ENCODE measurements at regions not wholly inside any gene's neighbourhood (a gene's known extent, or its start where the extent isn't known, plus 50 kb on each side); places are given as distances from the start of the nearest gene placed in this dataset.

DNA sequence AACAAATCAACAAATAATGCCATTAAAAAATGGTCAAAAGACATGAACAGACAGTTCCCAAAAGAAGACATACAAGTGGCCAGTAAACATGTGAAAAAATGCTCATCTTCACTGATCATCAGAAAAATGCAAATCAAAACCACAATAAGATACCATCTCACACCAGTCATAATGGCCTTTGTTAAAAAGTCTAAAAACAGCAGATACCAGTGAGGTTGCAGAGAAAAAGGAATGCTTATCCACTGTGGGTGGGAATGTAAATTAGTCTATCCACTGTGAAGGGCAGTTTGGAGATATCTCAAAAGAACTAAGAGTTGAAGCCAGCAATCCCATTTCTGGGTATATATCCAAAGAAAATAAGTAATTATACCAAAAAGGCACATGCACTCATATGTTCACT, 668.1 kb upstream of the CPEB2 start:
- H3K4me1 ChIP-seq (replicated peaks), result no peaks in the 10 kb centered on the region
- H3K9me3 ChIP-seq, result no peaks in the 10 kb centered on the region
- H3K4me3 ChIP-seq, result no peak overlapping the region
- no peak for TF ChIP-seq POLR2AphosphoS5 (IDR thresholded peaks at IDR 0.05)
- no peak for TF ChIP-seq POLR2A (IDR thresholded peaks at IDR 0.05)
- no peak for TF ChIP-seq CTCF (IDR thresholded peaks at IDR 0.05)
- intact Hi-C loops (cut with DNase I), result no loop called here
- no peaks in the 10 kb centered on the region for H3K36me3 ChIP-seq
- no peaks in the 10 kb centered on the region for H3K27me3 ChIP-seq (replicated peaks; ENCODE audit: insufficient read depth)
- H3K27ac ChIP-seq, result no peak overlapping the region
- no peak for DNase-seq (ENCODE audit: low spot score)

DNA sequence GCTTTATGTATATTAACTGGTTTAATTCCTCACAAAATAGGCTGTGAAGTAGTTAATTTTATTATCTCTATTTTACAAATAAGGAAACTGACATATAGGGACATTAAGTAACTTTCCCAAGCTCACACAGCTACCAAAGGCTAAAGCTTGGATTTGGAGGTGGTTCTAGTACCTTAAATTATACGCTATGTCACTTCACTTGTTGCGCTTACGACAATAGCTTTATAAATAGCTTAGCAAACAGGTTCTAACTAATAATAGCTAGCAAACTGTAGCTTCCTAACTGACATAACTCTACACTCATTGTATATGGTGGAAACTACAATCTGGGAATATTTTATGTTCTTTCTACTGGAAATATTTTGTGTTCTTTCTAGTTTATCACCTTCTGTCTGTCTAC, 666.4 kb upstream of the CPEB2 start:
- no peak for TF ChIP-seq POLR2A (IDR thresholded peaks at IDR 0.05)
- TF ChIP-seq CTCF (IDR thresholded peaks at IDR 0.05), result no peak
- TF ChIP-seq POLR2AphosphoS5 (IDR thresholded peaks at IDR 0.05), result no peak
- H3K27ac ChIP-seq, result no peak overlapping the region
- no peak for DNase-seq (ENCODE audit: low spot score)
- WGBS, result 94% methylated on average over 3 of the region's 3 CpGs
- intact Hi-C loops (cut with DNase I), result no loop called here
- no peaks in the 10 kb centered on the region for H3K36me3 ChIP-seq
- H3K9me3 ChIP-seq, result no peaks in the 10 kb centered on the region
- H3K27me3 ChIP-seq (replicated peaks; ENCODE audit: insufficient read depth), result no peaks in the 10 kb centered on the region
- no peak overlapping the region for H3K4me3 ChIP-seq
- H3K4me1 ChIP-seq (replicated peaks), result no peaks in the 10 kb centered on the region

GRCh38 chr4:14336656-14337055, 665.6 kb upstream of the CPEB2 start:
- H3K4me3 ChIP-seq, result no peak overlapping the region
- H3K9me3 ChIP-seq, result no peaks in the 10 kb centered on the region
- TF ChIP-seq POLR2AphosphoS5 (IDR thresholded peaks at IDR 0.05), result no peak
- TF ChIP-seq POLR2A (IDR thresholded peaks at IDR 0.05), result no peak
- no peak for TF ChIP-seq CTCF (IDR thresholded peaks at IDR 0.05)
- H3K27ac ChIP-seq, result no peak overlapping the region
- intact Hi-C loops (cut with DNase I), result no loop called here
- no peaks in the 10 kb centered on the region for H3K27me3 ChIP-seq (replicated peaks; ENCODE audit: insufficient read depth)
- 45% methylated on average over 2 of the region's 2 CpGs for WGBS
- H3K36me3 ChIP-seq, result no peaks in the 10 kb centered on the region
- no peak for DNase-seq (ENCODE audit: low spot score)
- H3K4me1 ChIP-seq (replicated peaks), result no peaks in the 10 kb centered on the region

DNA sequence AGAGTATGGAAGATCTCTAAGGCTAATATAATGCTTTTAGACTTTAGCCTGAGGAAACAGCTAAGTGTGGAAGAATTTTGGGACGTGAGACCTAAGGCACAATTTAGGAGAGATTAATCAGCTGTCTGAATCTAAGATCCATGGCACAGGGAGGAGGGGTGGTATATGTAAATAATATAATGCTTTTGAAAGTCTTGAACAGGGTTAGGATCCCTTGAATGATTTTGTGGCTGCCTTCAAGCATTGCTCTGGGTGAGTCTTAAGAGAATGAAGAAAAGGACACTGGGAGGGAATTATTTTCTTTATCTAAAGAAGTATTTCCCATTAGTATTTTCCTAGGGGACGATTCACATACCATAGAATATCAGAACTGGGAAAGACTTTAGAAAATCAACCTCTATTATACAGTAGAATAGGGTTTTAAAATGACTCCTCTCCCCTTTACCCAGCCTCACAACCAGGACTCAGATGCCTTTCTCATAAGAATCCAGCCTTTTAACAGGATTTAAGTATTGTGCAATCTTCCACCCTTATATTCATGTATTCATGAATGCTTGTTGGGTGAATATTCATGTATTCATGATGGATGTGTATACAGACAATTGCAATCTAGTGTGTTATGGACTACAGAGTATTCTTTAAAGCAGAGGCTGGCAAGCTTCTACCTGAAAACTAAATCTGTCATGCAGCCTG, 664.2 kb upstream of the CPEB2 start:
- no peaks in the 10 kb centered on the region for H3K4me1 ChIP-seq (replicated peaks)
- no peaks in the 10 kb centered on the region for H3K36me3 ChIP-seq
- TF ChIP-seq CTCF (IDR thresholded peaks at IDR 0.05) (no peak), POLR2AphosphoS5 (IDR thresholded peaks at IDR 0.05) (no peak), POLR2A (IDR thresholded peaks at IDR 0.05) (no peak)
- H3K27ac ChIP-seq, result no peak overlapping the region
- H3K27me3 ChIP-seq (replicated peaks; ENCODE audit: insufficient read depth), result no peaks in the 10 kb centered on the region
- no peaks in the 10 kb centered on the region for H3K9me3 ChIP-seq
- no peak overlapping the region for H3K4me3 ChIP-seq
- no peak for DNase-seq (ENCODE audit: low spot score)
- 70% methylated on average over 2 of the region's 2 CpGs for WGBS
- intact Hi-C loops (cut with DNase I), result no loop called here

DNA sequence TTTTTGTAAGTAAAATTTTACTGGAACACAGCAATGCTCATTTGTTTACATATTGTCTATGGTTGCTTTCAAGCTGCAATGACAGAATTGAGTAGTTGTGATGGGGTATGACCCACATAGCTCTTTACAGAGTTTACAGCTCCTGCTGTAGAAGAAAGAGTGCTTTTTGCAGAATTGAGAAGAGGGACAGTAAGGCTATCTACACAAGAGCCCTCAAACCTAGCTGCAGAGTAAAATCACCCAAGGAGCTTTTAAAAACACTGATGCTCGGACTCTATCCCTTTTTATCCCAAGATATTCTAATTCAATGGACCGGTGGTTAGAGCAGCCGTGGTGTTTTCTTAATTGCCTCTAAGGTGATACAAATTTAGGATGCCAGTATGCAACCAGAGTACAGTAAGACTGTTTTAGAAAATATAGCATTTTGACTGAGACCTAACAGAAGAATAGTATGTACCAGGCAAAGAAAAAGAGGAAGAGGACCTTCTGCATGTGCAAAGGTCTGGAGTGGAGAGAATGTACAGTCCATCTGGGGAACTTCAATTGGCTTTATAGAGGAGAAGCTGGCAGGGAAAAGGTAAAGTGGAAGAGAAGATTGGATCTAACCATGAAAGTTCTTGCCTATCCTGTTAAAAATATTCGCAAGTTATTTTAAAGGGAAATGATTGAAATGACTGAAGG, 663.6 kb upstream of the CPEB2 start:
- intact Hi-C loops (cut with DNase I), result no loop called here
- Histone ChIP-seq H3K36me3 (no peaks in the 10 kb centered on the region), H3K4me3 (no peak overlapping the region), H3K27me3 (replicated peaks; ENCODE audit: insufficient read depth) (no peaks in the 10 kb centered on the region), H3K27ac (no peak overlapping the region), H3K4me1 (replicated peaks) (no peaks in the 10 kb centered on the region), H3K9me3 (no peaks in the 10 kb centered on the region)
- WGBS, result 83% methylated on average over 4 of the region's 4 CpGs
- TF ChIP-seq CTCF (IDR thresholded peaks at IDR 0.05) (no peak), POLR2A (IDR thresholded peaks at IDR 0.05) (no peak), POLR2AphosphoS5 (IDR thresholded peaks at IDR 0.05) (no peak)
- DNase-seq (ENCODE audit: low spot score), result no peak
